Left ventricle myocardium inferior (tissue), 1 donor: ENCODE measurements at regions not wholly inside any gene's neighbourhood (a gene's known extent, or its start where the extent isn't known, plus 50 kb on each side); places are given as distances from the start of the nearest gene placed in this dataset.
A peak's percentile ranks its signal among the peaks of the same experiment; 100 is the strongest.

Source experiments
- DNase-seq: peaks from one replicate; pipeline ENCODE4 v3.0.0-alpha.2; 2020
- H3K27ac ChIP-seq: fragments of 200-600 bp; replicated peaks from 2 replicates; pipeline ENCODE4 v1.8.0; 2021
- H3K27me3 ChIP-seq: fragments of 200-600 bp; 2 replicates; pipeline ENCODE4 v1.8.0; 2021; ENCODE audit warnings: low read depth
- H3K36me3 ChIP-seq: fragments of 200-600 bp; 2 replicates; pipeline ENCODE4 v1.8.0; 2021
- H3K4me1 ChIP-seq: fragments of 200-600 bp; 2 replicates; pipeline ENCODE4 v1.8.0; 2021
- H3K4me3 ChIP-seq: fragments of 200-600 bp; 2 replicates; pipeline ENCODE4 v1.8.0; 2021; ENCODE audit warnings: mild to moderate bottlenecking, moderate library complexity
- H3K9me3 ChIP-seq: fragments of 200-600 bp; replicated peaks from 2 replicates; pipeline ENCODE4 v1.8.0; 2021
- CTCF ChIP-seq: fragments of 200-600 bp; IDR thresholded peaks from 2 replicates; pipeline ENCODE4 v1.8.0; 2021; ENCODE audit warnings: antibody characterized with exemption, mild to moderate bottlenecking, borderline replicate concordance
- intact Hi-C: fragments of 100-400 bp; cut with micrococcal nuclease; formaldehyde crosslinking; loops from one replicate; pipeline ENCODE4 v1.11.0; 2022
- donor health status: DM: no; HTN: yes; CAD: no; lungs with severe emphysema.

- TF ChIP-seq CTCF = no peak
- Histone ChIP-seq H3K4me3 (no peak overlapping the region), H3K4me1 (no peaks in the 10 kb centered on the region), H3K27ac (no peak overlapping the region), H3K9me3 (peaks cover 5% of the 10 kb centered on the region), H3K36me3 (no peaks in the 10 kb centered on the region), H3K27me3 (no peaks in the 10 kb centered on the region)
- DNase-seq = no peak
- intact Hi-C loops = no loop called here
Observed at GRCh38 chr4:31983246-31983645, 1263.1 kb downstream of the PCDH7 start.

GRCh38 chr4:31983677-31984076 is 1263.5 kb downstream of the PCDH7 start:
- H3K9me3 ChIP-seq = peaks cover 5% of the 10 kb centered on the region
- intact Hi-C loops = no loop called here
- no peaks in the 10 kb centered on the region for H3K27me3 ChIP-seq
- no peak overlapping the region for H3K4me3 ChIP-seq
- H3K4me1 ChIP-seq = no peaks in the 10 kb centered on the region
- TF ChIP-seq CTCF = no peak
- H3K27ac ChIP-seq = no peak overlapping the region
- no peak for DNase-seq
- H3K36me3 ChIP-seq = no peaks in the 10 kb centered on the region

- no peak for TF ChIP-seq CTCF
- Histone ChIP-seq H3K27me3 (no peaks in the 10 kb centered on the region), H3K27ac (no peak overlapping the region), H3K4me3 (no peak overlapping the region), H3K9me3 (no peaks in the 10 kb centered on the region), H3K4me1 (no peaks in the 10 kb centered on the region), H3K36me3 (no peaks in the 10 kb centered on the region)
- intact Hi-C loops = no loop called here
- DNase-seq = no peak
Observed at GRCh38 chr4:31984872-31985271, 1264.7 kb downstream of the PCDH7 start.

GRCh38 chr4:31995943-31996901 is 1276.1 kb downstream of the PCDH7 start:
- no peak for TF ChIP-seq CTCF
- DNase-seq = no peak
- Histone ChIP-seq H3K27ac (no peak overlapping the region), H3K4me1 (no peaks in the 10 kb centered on the region), H3K9me3 (no peaks in the 10 kb centered on the region), H3K27me3 (no peaks in the 10 kb centered on the region), H3K36me3 (no peaks in the 10 kb centered on the region), H3K4me3 (peak overlapping the region; percentile 4)
- intact Hi-C loops = no loop called here

GRCh38 chr4:31998807-31999206 is 1278.6 kb downstream of the PCDH7 start:
- H3K4me3 ChIP-seq = no peak overlapping the region
- H3K27me3 ChIP-seq = no peaks in the 10 kb centered on the region
- H3K4me1 ChIP-seq = no peaks in the 10 kb centered on the region
- intact Hi-C loops = no loop called here
- no peak for TF ChIP-seq CTCF
- no peak overlapping the region for H3K27ac ChIP-seq
- no peaks in the 10 kb centered on the region for H3K9me3 ChIP-seq
- H3K36me3 ChIP-seq = no peaks in the 10 kb centered on the region
- DNase-seq = no peak
